ENCODE measurements at regions not wholly inside any gene's neighbourhood (a gene's known extent, or its start where the extent isn't known, plus 50 kb on each side); places are given as distances from the start of the nearest gene placed in this dataset.

- no peak for TF ChIP-seq MYC (IDR thresholded peaks at IDR 0.05; ENCODE audit: insufficient read depth, insufficient read length, insufficient replicate concordance, low read length, severe bottlenecking)
- TF ChIP-seq CTCF (IDR thresholded peaks at IDR 0.05 in 2 of 3, conservative IDR thresholded peaks at IDR 0.05 in 1 of 3; ENCODE audit: control insufficient read depth in 2 of 3, extremely low read depth in 1 of 3, insufficient read depth in 1 of 3, low read depth in 3 of 3, low read length in 3 of 3): no peak
- TF ChIP-seq HDAC2 (IDR thresholded peaks at IDR 0.05): no peak
Observed at GRCh38 chr6:29886701-29887100, 55.6 kb upstream of the HLA-A start.

Measured in GM12878 (cell line).